ENCODE measurements at regions not wholly inside any gene's neighbourhood (a gene's known extent, or its start where the extent isn't known, plus 50 kb on each side); places are given as distances from the start of the nearest gene placed in this dataset.

DNA sequence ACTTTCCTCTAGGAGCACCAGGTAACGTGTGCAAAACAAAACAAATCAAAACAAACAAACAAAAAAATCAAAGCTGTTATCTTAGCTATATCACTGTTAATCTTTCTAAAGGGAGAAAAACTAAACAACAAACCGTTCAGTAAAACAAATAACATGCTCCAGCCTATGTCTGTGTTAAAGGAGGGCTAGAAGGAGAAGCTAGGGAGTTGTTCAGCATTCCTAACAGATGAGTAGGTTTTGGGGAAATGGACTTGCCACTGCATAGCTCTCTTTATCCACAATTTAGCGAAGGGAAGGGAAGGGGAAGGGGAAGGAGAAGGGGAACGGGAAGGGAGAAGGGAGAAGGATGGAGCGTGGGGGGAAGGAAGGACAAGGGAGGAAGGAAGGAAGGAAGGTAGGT lies 134.2 kb upstream of the AKR1E2 start:
- DNase-seq (ENCODE audit: extremely low read depth in 1 of 4, low spot score in 3 of 4) (no peak), FAIRE-seq (no peak), ATAC-seq (no peak)
- no peak overlapping the region for H3K9ac ChIP-seq (ENCODE audit: insufficient read depth in 1 of 2, low read depth in 2 of 2, low read length in 2 of 2)
- no peaks in the 10 kb centered on the region for H3K9me3 ChIP-seq (replicated peaks; ENCODE audit: control insufficient read depth, insufficient read depth, low read depth, low read length)
- no peak for TF ChIP-seq SIN3A (IDR thresholded peaks at IDR 0.05; ENCODE audit: borderline replicate concordance in 2 of 2, control insufficient read depth in 1 of 2, low read depth in 2 of 2, low read length in 2 of 2)
- ChIA-PET POLR2A (no interaction called here), CTCF (ENCODE audit: low intra/inter-chr PET ratio) (no interaction called here)
- intact Hi-C loops (cut with micrococcal nuclease) (no loop called here), in situ Hi-C loops (cut with MboI) (no loop called here)
- no peaks in the 10 kb centered on the region for H3K79me2 ChIP-seq (ENCODE audit: control insufficient read depth, insufficient read depth, low read length)
- 11% methylated on average over 1 of the region's 5 CpGs for WGBS (ENCODE audit: insufficient coverage, low coverage, missing lambda C conversion rate)
- H3K36me3 ChIP-seq (ENCODE audit: control insufficient read depth, insufficient read depth, low read length), result no peaks in the 10 kb centered on the region
- H3K4me3 ChIP-seq, result no peak overlapping the region
- no peaks in the 10 kb centered on the region for H3K9me1 ChIP-seq (ENCODE audit: control insufficient read depth, insufficient read depth, low read length)
- no peak overlapping the region for H3K27ac ChIP-seq (ENCODE audit: extremely low read depth, low read depth, low read length)
- H3K4me2 ChIP-seq (ENCODE audit: insufficient read depth, low read length), result no peak overlapping the region
- no peaks in the 10 kb centered on the region for H4K20me1 ChIP-seq (replicated peaks; ENCODE audit: control insufficient read depth, insufficient read depth, low read length)
- no TSS peak for BruUV-seq (replicated peaks)
- H3K4me1 ChIP-seq (replicated peaks in 1 of 2; ENCODE audit: control insufficient read depth in 2 of 2, insufficient read depth in 2 of 2, low read length in 2 of 2), result no peaks in the 10 kb centered on the region
- no peak overlapping the region for H2AFZ ChIP-seq (ENCODE audit: low read depth, low read length)
- peaks cover 0 to 5% of the 10 kb centered on the region in 2 experiments; a peak in 4 of 5 replicates for H3K27me3 ChIP-seq (ENCODE audit: control insufficient read depth in 2 of 2, insufficient read depth in 2 of 2, low read length in 2 of 2)

DNA sequence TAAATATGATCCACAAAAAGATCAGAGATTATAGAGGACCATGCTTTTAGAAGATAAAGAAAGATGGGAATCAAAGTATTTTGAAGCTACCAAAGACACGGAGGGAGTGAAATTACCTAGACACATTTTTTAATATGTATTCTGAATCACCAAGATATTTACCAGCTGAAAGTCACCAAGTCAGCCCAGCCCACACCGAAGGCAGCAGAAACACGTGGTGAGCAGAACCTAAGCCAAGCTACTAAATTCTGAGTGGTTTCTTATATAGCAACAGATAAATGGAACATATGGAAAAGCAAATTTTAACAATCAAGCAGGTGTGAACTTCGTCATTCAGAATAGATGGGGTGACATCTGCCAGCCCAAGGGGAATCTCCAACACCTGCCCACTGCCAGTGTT lies 134.7 kb upstream of the AKR1E2 start:
- Histone ChIP-seq H3K79me2 (ENCODE audit: control insufficient read depth, insufficient read depth, low read length) (no peaks in the 10 kb centered on the region), H3K4me2 (ENCODE audit: insufficient read depth, low read length) (no peak overlapping the region), H3K9me3 (replicated peaks; ENCODE audit: control insufficient read depth, insufficient read depth, low read depth, low read length) (no peaks in the 10 kb centered on the region), H3K27me3 (ENCODE audit: control insufficient read depth in 2 of 2, insufficient read depth in 2 of 2, low read length in 2 of 2) (peaks cover 0 to 5% of the 10 kb centered on the region in 2 experiments; a peak in 4 of 5 replicates), H3K4me1 (replicated peaks in 1 of 2; ENCODE audit: control insufficient read depth in 2 of 2, insufficient read depth in 2 of 2, low read length in 2 of 2) (no peaks in the 10 kb centered on the region), H3K27ac (ENCODE audit: extremely low read depth, low read depth, low read length) (no peak overlapping the region), H4K20me1 (replicated peaks; ENCODE audit: control insufficient read depth, insufficient read depth, low read length) (no peaks in the 10 kb centered on the region), H3K36me3 (ENCODE audit: control insufficient read depth, insufficient read depth, low read length) (no peaks in the 10 kb centered on the region), H3K9ac (ENCODE audit: insufficient read depth in 1 of 2, low read depth in 2 of 2, low read length in 2 of 2) (no peak overlapping the region), H3K4me3 (no peak overlapping the region), H3K9me1 (ENCODE audit: control insufficient read depth, insufficient read depth, low read length) (no peaks in the 10 kb centered on the region), H2AFZ (ENCODE audit: low read depth, low read length) (no peak overlapping the region)
- FAIRE-seq (no peak), DNase-seq (ENCODE audit: extremely low read depth in 1 of 4, low spot score in 3 of 4) (no peak), ATAC-seq (no peak)
- intact Hi-C loops (cut with micrococcal nuclease), result no loop called here
- CTCF ChIA-PET (ENCODE audit: low intra/inter-chr PET ratio), result no interaction called here
- POLR2A ChIA-PET, result no interaction called here
- TF ChIP-seq, protein P1, sequence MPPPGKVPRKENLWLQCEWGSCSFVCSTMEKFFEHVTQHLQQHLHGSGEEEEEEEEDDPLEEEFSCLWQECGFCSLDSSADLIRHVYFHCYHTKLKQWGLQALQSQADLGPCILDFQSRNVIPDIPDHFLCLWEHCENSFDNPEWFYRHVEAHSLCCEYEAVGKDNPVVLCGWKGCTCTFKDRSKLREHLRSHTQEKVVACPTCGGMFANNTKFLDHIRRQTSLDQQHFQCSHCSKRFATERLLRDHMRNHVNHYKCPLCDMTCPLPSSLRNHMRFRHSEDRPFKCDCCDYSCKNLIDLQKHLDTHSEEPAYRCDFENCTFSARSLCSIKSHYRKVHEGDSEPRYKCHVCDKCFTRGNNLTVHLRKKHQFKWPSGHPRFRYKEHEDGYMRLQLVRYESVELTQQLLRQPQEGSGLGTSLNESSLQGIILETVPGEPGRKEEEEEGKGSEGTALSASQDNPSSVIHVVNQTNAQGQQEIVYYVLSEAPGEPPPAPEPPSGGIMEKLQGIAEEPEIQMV (tag; conservative IDR thresholded peaks at IDR 0.05; ENCODE audit: low read depth), result no peak
- no peak for TF ChIP-seq CBX5 (IDR thresholded peaks at IDR 0.05; ENCODE audit: borderline replicate concordance, low read depth)
- TF ChIP-seq NUFIP1 (IDR thresholded peaks at IDR 0.05; ENCODE audit: partially characterized antibody), result no peak
- no peak for TF ChIP-seq MAZ (CRISPR knock-in tag; conservative IDR thresholded peaks at IDR 0.05 in 1 of 2, IDR thresholded peaks at IDR 0.05 in 1 of 2)
- no peak for TF ChIP-seq ZNF561 (CRISPR knock-in tag; conservative IDR thresholded peaks at IDR 0.05)
- TF ChIP-seq NR2C2 (CRISPR knock-in tag; IDR thresholded peaks at IDR 0.05), result no peak
- TF ChIP-seq NR2C2 (tag; IDR thresholded peaks at IDR 0.05), result no peak
- no peak for TF ChIP-seq USF2 (CRISPR knock-in tag; IDR thresholded peaks at IDR 0.05)
- no peak for TF ChIP-seq MTA3 (IDR thresholded peaks at IDR 0.05; ENCODE audit: borderline replicate concordance)
- 0% methylated on average over 4 of the region's 4 CpGs for WGBS (ENCODE audit: insufficient coverage, low coverage, missing lambda C conversion rate)
- BruUV-seq (replicated peaks), result no TSS peak
- in situ Hi-C loops (cut with MboI), result no loop called here

All from K562 (cell line).